Loucy (cell line): ENCODE measurements at regions not wholly inside any gene's neighbourhood (a gene's known extent, or its start where the extent isn't known, plus 50 kb on each side); places are given as distances from the start of the nearest gene placed in this dataset.

Experiments used
- CTCF ChIP-seq: fragments of 200-600 bp; sonication (generic); conservative IDR thresholded peaks from 2 replicates; pipeline ENCODE4 v1.5.1; 2014; ENCODE audit warnings: mild to moderate bottlenecking, antibody characterized with exemption, low read length
- EZH2phosphoT487 ChIP-seq: fragments of 200-600 bp; IDR thresholded peaks from 2 replicates; pipeline ENCODE4 v1.6.1; 2018; ENCODE audit warnings: antibody characterized with exemption, mild to moderate bottlenecking, moderate library complexity, borderline replicate concordance

- TF ChIP-seq CTCF (no peak), EZH2phosphoT487 (no peak)
These were observed 2086.5 kb upstream of the TENM3 start for GRCh38 chr4:180156684-180157083.
